HCT116 (cell line): ENCODE measurements at regions not wholly inside any gene's neighbourhood (a gene's known extent, or its start where the extent isn't known, plus 50 kb on each side); places are given as distances from the start of the nearest gene placed in this dataset.

Source experiments
- ATAC-seq: fragments of 200-7000 bp; cut with Tn5 transposase; 2 replicates; pipeline ENCODE4 v1.9.1; 2020; ENCODE audit warnings: mild to moderate bottlenecking, moderate library complexity
- BruUV-seq: library from RNA; stranded (reverse); fragments of 400-500 nt; replicated peaks from 2 replicates; lab custom pipeline; 2021; lab: Mats Ljungman, UMichigan
- CTCF ChIA-PET: fragments of 300-600 bp; sonication (Branson Sonifier 250); formaldehyde crosslinking; loops from one replicate; lab custom pipeline; 2021; ENCODE audit warnings: antibody characterized with exemption; lab: Charles Lee
- POLR2A ChIA-PET: fragments of 300-600, 350-600 bp; sonication (Branson Sonifier 250); formaldehyde crosslinking; loops from one replicate; lab custom pipeline; 2021; ENCODE audit warnings: antibody characterized with exemption; lab: Charles Lee
- RAD21 ChIA-PET, 2 experiments: fragments of 300-600 bp; sonication (Branson Sonifier 250); formaldehyde crosslinking; loops; one replicate each; lab custom pipeline; 2023; ENCODE audit warnings: low total read pairs in 2 of 2; ENCODE audit not compliant: uncharacterized antibody in 2 of 2, unreplicated experiment in 2 of 2, low non-redundant PET in 1 of 2; lab: Charles Lee
- DNase-seq: peaks from one replicate; pipeline ENCODE4 v3.0.0-alpha.2; 2010; ENCODE audit warnings: low read depth, low spot score
- H2AFZ ChIP-seq: fragments of 200-600 bp; shearing (Covaris generic), sonication (generic); 2 replicates; pipeline ENCODE4 v1.6.1; 2017; ENCODE audit warnings: low read depth, mixed run types, mixed read lengths, antibody characterized with exemption, low read length; ENCODE audit not compliant: poor library complexity, severe bottlenecking
- H3K27ac ChIP-seq: 2 replicates; pipeline ENCODE4 v1.5.1; 2012; ENCODE audit warnings: low read depth, low read length
- H3K27me3 ChIP-seq: fragments of 200-600 bp; sonication (generic); 2 replicates; pipeline ENCODE4 v1.6.1; 2016; ENCODE audit warnings: mixed run types, low read length, mixed read lengths; ENCODE audit not compliant: insufficient read depth
- H3K36me3 ChIP-seq, 2 experiments: fragments of 200-500 bp in 1 of 2; fragments of 200-600 bp in 1 of 2; sonication (Bioruptor generic) in 1 of 2; sonication (generic) in 1 of 2; 2 replicates each; pipeline versions ENCODE4 v1.5.1 to v1.6.1; 2014 to 2016; ENCODE audit warnings: low read length in 2 of 2, inconsistent platforms in 1 of 2, mixed read lengths in 1 of 2, mixed run types in 1 of 2; ENCODE audit not compliant: insufficient read depth in 2 of 2, control insufficient read depth in 1 of 2
- H3K4me1 ChIP-seq, 2 experiments: fragments of 200-600 bp in 1 of 2; sonication (generic) in 1 of 2; 2 replicates each; pipeline versions ENCODE4 v1.5.1 to v1.6.1; 2012 to 2017; ENCODE audit warnings: low read length in 2 of 2, inconsistent platforms in 1 of 2, mild to moderate bottlenecking in 1 of 2, mixed read lengths in 1 of 2, mixed run types in 1 of 2, moderate library complexity in 1 of 2; ENCODE audit not compliant: insufficient read depth in 2 of 2, control insufficient read depth in 1 of 2
- H3K4me2 ChIP-seq: fragments of 200-600 bp; sonication (generic); 2 replicates; pipeline ENCODE4 v1.6.1; 2017; ENCODE audit warnings: mixed run types, low read length, mixed read lengths
- H3K4me3 ChIP-seq, 2 experiments: fragments of 200-600 bp in 1 of 2; sonication (generic) in 1 of 2; replicated peaks in 1 of 2; 2 replicates each; pipeline ENCODE4 v1.5.1; 2011 to 2016; ENCODE audit warnings: low read length in 2 of 2, control low read depth in 1 of 2, low read depth in 1 of 2, mild to moderate bottlenecking in 1 of 2, mixed read lengths in 1 of 2, mixed run types in 1 of 2
- H3K79me2 ChIP-seq: fragments of 200-600 bp; sonication (generic); 2 replicates; pipeline ENCODE4 v1.6.1; 2017; ENCODE audit warnings: mild to moderate bottlenecking, mixed run types, low read length, moderate library complexity, mixed read lengths; ENCODE audit not compliant: insufficient read depth
- H3K9ac ChIP-seq: fragments of 200-600 bp; sonication (generic); 2 replicates; pipeline ENCODE4 v1.6.1; 2016; ENCODE audit warnings: low read length, mixed read lengths
- H3K9me2 ChIP-seq: fragments of 200-600 bp; sonication (generic), shearing (Covaris generic); 2 replicates; pipeline ENCODE4 v1.6.1; 2017; ENCODE audit warnings: mixed run types, mild to moderate bottlenecking, moderate library complexity; ENCODE audit not compliant: insufficient read depth
- H3K9me3 ChIP-seq, 2 experiments: fragments of 200-500 bp in 1 of 2; fragments of 200-600 bp in 1 of 2; sonication (Bioruptor generic) in 1 of 2; sonication (generic) in 1 of 2; 2 replicates each; pipeline ENCODE4 v1.6.1; 2014 to 2017; ENCODE audit warnings: low read length in 2 of 2, mixed read lengths in 2 of 2, inconsistent platforms in 1 of 2, low read depth in 1 of 2, mild to moderate bottlenecking in 1 of 2, mixed run types in 1 of 2, moderate library complexity in 1 of 2; ENCODE audit not compliant: control insufficient read depth in 1 of 2, insufficient read depth in 1 of 2
- H4K20me1 ChIP-seq: fragments of 200-600 bp; sonication (generic), shearing (Covaris generic); 2 replicates; pipeline ENCODE4 v1.6.1; 2017; ENCODE audit warnings: mixed run types, mild to moderate bottlenecking, moderate library complexity; ENCODE audit not compliant: insufficient read depth
- ATF3 ChIP-seq: IDR thresholded peaks from 2 replicates; pipeline ENCODE4 v1.6.1; 2012
- CBX3 ChIP-seq: IDR thresholded peaks from 2 replicates; pipeline ENCODE4 v1.6.1; 2012; ENCODE audit warnings: low read depth
- CEBPB ChIP-seq: IDR thresholded peaks from 2 replicates; pipeline ENCODE4 v1.6.1; 2012; ENCODE audit warnings: low read depth
- EGR1 ChIP-seq: IDR thresholded peaks from 2 replicates; pipeline ENCODE4 v1.6.1; 2012; ENCODE audit warnings: low read depth
- ELF1 ChIP-seq: IDR thresholded peaks from 2 replicates; pipeline ENCODE4 v1.6.1; 2012; ENCODE audit warnings: low read depth, borderline replicate concordance
- EZH2 ChIP-seq: fragments of 200-600 bp; sonication (generic); IDR thresholded peaks from 2 replicates; pipeline ENCODE4 v1.6.1; 2017; ENCODE audit warnings: antibody characterized with exemption, mixed run types
- EZH2phosphoT487 ChIP-seq: fragments of 200-600 bp; IDR thresholded peaks from 2 replicates; pipeline ENCODE4 v1.6.1; 2018; ENCODE audit warnings: antibody characterized with exemption, borderline replicate concordance
- JUND ChIP-seq: IDR thresholded peaks from 2 replicates; pipeline ENCODE4 v1.6.1; 2012
- MAX ChIP-seq: IDR thresholded peaks from 2 replicates; pipeline ENCODE4 v1.6.1; 2012
- POLR2AphosphoS5 ChIP-seq: IDR thresholded peaks from 2 replicates; pipeline ENCODE4 v1.6.1; 2011; ENCODE audit warnings: mild to moderate bottlenecking, low read depth, low read length, moderate library complexity
- RAD21 ChIP-seq: IDR thresholded peaks from 2 replicates; pipeline ENCODE4 v1.6.1; 2012; ENCODE audit warnings: low read depth, mild to moderate bottlenecking
- SIN3A ChIP-seq: IDR thresholded peaks from 2 replicates; pipeline ENCODE4 v1.6.1; 2012; ENCODE audit warnings: low read depth
- TCF7L2 ChIP-seq: IDR thresholded peaks from 2 replicates; pipeline ENCODE4 v1.7.0; 2011; ENCODE audit warnings: borderline replicate concordance, inconsistent platforms; ENCODE audit not compliant: insufficient read depth, insufficient read length; ENCODE audit errors: extremely low read depth
- YY1 ChIP-seq: IDR thresholded peaks from 2 replicates; pipeline ENCODE4 v1.6.1; 2011; ENCODE audit warnings: low read length, low read depth, moderate library complexity, mild to moderate bottlenecking; ENCODE audit not compliant: insufficient replicate concordance; ENCODE audit errors: extremely low read depth
- ZFX ChIP-seq: fragments of 450-650 bp; IDR thresholded peaks from 2 replicates; pipeline ENCODE4 v1.6.1; 2017
- ZNF274 ChIP-seq: fragments of 200-500 bp; sonication (Bioruptor generic); IDR thresholded peaks from 2 replicates; pipeline ENCODE4 v1.6.1; 2014; ENCODE audit warnings: mild to moderate bottlenecking, low read depth, low read length, inconsistent platforms
- intact Hi-C: fragments of 100-400 bp; cut with micrococcal nuclease; formaldehyde crosslinking; loops from 2 replicates; pipeline ENCODE4 v1.10.0; 2022
- TF ChIP-seq, protein P1 (sequence below): IDR thresholded peaks from 2 replicates; pipeline ENCODE4 v1.6.1; 2011; ENCODE audit warnings: mild to moderate bottlenecking, low read length, moderate library complexity; ENCODE audit not compliant: insufficient replicate concordance; ENCODE audit errors: extremely low read depth

DNA sequence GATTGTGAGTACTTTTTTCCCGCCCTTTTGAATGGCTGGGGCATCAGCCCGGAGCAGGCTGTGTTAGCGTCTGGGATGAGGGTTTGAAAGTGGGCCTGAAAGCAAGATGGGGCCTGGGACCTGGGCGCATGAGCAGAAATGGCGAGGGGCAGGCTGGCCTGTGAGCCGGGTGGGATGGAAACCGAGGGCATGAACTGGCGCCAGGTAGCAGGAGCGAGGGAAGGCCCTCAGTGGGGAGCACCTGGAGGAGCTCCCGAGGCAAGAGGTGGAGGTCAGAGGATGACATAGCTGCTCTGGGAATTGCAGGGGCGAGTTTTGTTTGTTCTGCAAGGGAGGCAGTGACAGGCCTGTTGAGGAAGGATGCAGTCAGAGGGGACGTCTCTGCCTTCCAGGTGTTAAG is 68.6 kb downstream of the RGS12 start:
- Histone ChIP-seq H3K27ac (no peak overlapping the region), H3K36me3 (no peaks in the 10 kb centered on the region), H3K9ac (no peak overlapping the region), H3K4me3 (no peak overlapping the region), H3K9me2 (no peaks in the 10 kb centered on the region), H3K9me3 (no peaks in the 10 kb centered on the region), H3K4me2 (no peak overlapping the region), H3K79me2 (no peaks in the 10 kb centered on the region), H4K20me1 (no peaks in the 10 kb centered on the region), H3K4me1 (no peaks in the 10 kb centered on the region), H2AFZ (no peak overlapping the region), H3K27me3 (no peaks in the 10 kb centered on the region)
- ChIA-PET RAD21 (no interaction called here), CTCF (no interaction called here), POLR2A (no interaction called here)
- no peak for ATAC-seq
- DNase-seq: no peak
- intact Hi-C loops: no loop called here
- TF ChIP-seq EZH2phosphoT487: no peak
- no peak for TF ChIP-seq CBX3
- no peak for TF ChIP-seq JUND
- TF ChIP-seq ZFX: no peak
- TF ChIP-seq ZNF274: no peak
- no peak for TF ChIP-seq EZH2
- TF ChIP-seq ELF1: no peak
- TF ChIP-seq, protein P1, sequence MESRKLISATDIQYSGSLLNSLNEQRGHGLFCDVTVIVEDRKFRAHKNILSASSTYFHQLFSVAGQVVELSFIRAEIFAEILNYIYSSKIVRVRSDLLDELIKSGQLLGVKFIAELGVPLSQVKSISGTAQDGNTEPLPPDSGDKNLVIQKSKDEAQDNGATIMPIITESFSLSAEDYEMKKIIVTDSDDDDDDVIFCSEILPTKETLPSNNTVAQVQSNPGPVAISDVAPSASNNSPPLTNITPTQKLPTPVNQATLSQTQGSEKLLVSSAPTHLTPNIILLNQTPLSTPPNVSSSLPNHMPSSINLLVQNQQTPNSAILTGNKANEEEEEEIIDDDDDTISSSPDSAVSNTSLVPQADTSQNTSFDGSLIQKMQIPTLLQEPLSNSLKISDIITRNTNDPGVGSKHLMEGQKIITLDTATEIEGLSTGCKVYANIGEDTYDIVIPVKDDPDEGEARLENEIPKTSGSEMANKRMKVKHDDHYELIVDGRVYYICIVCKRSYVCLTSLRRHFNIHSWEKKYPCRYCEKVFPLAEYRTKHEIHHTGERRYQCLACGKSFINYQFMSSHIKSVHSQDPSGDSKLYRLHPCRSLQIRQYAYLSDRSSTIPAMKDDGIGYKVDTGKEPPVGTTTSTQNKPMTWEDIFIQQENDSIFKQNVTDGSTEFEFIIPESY: no peak
- TF ChIP-seq POLR2AphosphoS5: no peak
- TF ChIP-seq SIN3A: no peak
- TF ChIP-seq EGR1: no peak
- no peak for TF ChIP-seq CEBPB
- TF ChIP-seq YY1: no peak
- TF ChIP-seq ATF3: no peak
- no peak for TF ChIP-seq TCF7L2
- TF ChIP-seq RAD21: no peak
- TF ChIP-seq MAX: no peak
- BruUV-seq: no TSS peak
